Stimulated activated CD4-positive, alpha-beta T cell treated with anti-CD3 and anti-CD28 coated beads, Interleukin-15, amount 100 ng/mL, for 24 hours (primary cell): ENCODE measurements at regions not wholly inside any gene's neighbourhood (a gene's known extent, or its start where the extent isn't known, plus 50 kb on each side); places are given as distances from the start of the nearest gene placed in this dataset.

Experiments used
- DNase-seq: peaks from one replicate; pipeline ENCODE4 v3.0.0-alpha.2; 2020

DNA sequence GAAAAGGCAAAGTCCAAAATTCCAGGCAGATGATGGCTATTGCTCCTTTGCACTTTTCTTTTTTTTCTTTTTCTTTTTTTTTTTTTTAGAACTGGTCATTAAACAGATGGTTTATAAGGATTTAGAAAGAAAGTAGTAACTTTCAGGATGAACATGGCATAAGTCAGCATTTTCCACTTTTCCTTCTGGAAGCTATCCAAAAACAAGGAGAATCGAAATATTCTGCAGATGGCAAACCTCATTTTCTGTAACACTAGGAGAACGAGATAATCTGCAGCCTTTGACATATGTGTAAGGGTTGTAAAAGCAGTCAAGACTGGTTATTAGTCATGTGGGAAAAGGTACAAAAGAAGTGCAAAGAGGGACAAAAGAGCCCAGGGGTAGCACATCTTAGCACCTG lies 69.1 kb upstream of the PUM3 start:
- no peak for DNase-seq

DNA sequence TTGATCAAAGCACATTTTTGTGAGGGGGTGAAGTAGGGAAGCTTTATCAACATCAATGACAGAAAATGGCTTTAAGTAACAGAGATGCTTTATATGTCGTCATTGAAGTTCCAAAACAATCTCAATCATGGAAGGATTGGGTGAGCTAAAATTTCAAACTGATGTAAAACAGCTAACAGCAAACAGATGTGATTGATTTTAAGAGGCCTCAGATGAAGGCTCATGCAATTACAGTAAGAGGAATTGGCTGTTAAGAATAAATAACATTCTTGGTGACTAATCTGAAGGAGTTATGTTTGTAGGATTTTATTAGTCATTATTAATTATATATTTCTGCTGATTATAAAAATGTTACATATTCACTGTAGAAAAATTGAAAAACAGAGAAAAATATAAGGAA lies 63.5 kb upstream of the PUM3 start:
- DNase-seq, result no peak

DNA sequence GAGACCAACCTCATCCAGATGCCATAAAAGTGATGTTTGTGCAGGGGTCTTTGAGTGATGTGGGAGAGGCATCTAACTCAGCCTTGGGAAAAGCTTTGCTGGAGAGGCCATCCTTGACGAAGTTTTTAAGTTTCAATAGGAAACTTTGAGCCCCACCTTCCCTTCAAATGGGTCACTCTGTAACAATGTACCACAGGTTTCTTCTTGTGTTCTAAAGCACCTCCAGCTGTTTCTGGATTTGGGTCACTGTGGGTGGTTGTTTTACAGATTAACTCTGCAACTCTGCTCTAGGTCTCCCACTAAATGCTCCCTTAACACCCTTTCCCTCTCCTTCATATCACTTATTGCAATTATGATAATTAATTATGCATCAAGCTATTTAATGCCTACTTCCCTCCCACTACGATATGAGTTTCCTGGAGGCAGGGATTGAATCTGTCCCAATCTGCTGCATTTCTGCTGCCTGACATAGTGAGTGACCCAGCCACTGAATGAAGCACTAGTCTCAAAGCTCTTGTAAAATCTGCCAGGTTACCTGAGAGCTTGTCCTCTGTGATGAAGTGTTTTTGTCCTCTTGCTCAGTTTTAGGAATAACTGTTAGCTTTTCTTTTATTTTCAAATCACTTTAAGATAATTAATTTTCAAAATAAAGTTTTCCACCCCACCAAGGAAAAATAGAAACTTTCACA lies 60.5 kb upstream of the PUM3 start:
- no peak for DNase-seq
